ENCODE measurements at regions not wholly inside any gene's neighbourhood (a gene's known extent, or its start where the extent isn't known, plus 50 kb on each side); places are given as distances from the start of the nearest gene placed in this dataset.

DNA sequence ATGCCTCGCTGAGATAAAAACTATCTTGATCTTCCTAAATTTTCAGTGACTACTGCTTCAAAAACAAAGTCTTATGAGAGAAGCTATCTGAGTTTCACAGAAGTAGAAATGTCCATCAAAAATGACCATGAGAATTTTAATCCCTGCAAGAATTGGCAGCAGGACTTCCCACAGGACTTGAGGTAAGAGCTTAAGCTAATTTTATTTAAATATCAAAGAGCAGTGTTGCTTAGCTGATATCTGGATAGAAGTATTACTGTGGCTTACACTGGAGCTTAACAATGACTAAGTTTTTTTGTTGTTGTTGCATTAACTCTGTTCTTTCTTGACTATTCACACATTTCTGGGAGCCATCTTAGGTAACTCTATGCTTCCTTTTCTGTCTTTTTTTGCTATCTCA lies 60.8 kb upstream of the EPHA3 start:
- no peak for FAIRE-seq
- no peak for TF ChIP-seq POLR2A (IDR thresholded peaks at IDR 0.05; ENCODE audit: low read depth, low read length)
- no peak for DNase-seq (ENCODE audit: insufficient read length, low spot score)

- DNase-seq (ENCODE audit: insufficient read length, low spot score) (no peak), FAIRE-seq (no peak)
- no peak for TF ChIP-seq POLR2A (IDR thresholded peaks at IDR 0.05; ENCODE audit: low read depth, low read length)
Observed at GRCh38 chr3:89049119-89049518, 58.3 kb upstream of the EPHA3 start.

DNA sequence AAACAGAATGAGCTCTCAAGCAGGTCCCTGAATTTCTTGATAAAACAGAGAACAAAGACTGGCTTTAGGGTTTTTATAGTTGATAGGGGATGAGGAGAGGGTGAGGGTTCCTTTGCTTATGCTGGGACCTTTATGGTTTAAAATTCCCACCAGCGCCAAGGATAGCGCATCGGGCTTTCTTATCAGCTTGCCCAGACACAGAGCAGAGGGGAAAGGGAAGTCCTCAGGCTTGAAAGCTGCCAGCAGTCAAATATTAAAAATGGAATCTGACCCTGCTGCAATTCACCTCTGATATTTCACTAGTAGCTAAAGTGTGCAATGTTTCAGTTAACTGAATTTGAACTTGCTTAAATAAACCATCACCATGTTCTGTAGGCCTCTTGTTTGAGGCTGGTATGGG lies 55.0 kb upstream of the EPHA3 start:
- DNase-seq (ENCODE audit: insufficient read length, low spot score), result no peak
- FAIRE-seq, result no peak
- TF ChIP-seq POLR2A (IDR thresholded peaks at IDR 0.05; ENCODE audit: low read depth, low read length), result no peak

GRCh38 chr3:89057398-89057797 lies 50.0 kb upstream of the EPHA3 start:
- TF ChIP-seq POLR2A (IDR thresholded peaks at IDR 0.05; ENCODE audit: low read depth, low read length), result no peak
- no peak for DNase-seq (ENCODE audit: insufficient read length, low spot score)
- FAIRE-seq, result no peak
